ENCODE measurements at regions not wholly inside any gene's neighbourhood (a gene's known extent, or its start where the extent isn't known, plus 50 kb on each side); places are given as distances from the start of the nearest gene placed in this dataset.

DNA sequence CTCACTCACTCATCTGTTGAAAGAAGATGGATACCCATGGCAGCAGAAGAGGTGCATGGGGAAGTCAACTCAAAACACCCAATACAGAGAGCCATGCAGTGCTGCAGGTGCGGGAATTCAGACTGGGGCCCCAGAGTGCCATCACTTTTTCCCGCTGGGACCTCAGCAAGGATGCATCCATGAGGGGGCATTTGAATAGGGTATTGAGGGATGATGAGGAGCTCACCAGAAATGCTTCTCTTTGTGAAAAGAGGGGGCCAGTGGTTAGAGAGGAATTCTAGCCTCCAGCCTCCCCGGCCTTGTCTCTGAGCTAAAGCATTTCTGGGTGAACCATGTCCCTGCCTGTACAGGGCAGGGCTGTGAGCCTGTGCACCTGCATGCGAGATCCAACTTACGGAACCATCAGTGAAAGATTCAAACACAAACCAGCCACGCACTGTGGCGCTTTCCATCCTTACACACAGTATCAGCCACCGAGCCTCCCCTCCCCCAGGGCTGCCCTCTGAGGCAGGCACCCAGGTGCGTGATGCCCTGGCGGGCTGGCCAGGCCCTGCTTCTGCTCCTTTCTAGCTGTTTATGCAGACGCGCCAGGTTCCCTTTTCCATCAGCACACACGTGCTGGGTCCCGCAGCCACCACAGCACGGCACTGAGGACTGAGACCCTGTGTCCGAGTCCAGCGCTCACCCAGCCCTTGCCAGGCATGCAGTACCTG is 1177.2 kb downstream of the BRD1 start:
- no peak for DNase-seq

DNA sequence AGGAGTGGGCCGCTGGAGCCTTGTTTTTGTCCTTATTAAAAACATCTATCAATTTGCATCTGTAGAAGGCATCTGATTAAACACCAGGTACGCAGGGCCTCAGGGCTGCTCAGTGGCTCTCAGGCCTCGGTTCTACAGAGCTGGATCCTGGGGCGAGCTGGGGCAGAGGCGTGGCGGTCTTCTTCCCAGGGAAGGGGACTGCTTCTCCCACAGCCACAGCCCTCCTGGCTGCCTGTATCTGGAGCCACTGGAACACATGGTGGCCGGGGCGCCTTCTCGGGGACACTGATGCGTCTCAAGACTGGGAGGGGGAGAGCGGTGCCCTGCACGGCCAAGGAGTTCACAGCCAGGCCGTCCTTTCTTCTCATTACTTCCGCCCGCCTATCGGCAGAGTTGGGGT is 1178.2 kb downstream of the BRD1 start:
- no peak for DNase-seq

DNA sequence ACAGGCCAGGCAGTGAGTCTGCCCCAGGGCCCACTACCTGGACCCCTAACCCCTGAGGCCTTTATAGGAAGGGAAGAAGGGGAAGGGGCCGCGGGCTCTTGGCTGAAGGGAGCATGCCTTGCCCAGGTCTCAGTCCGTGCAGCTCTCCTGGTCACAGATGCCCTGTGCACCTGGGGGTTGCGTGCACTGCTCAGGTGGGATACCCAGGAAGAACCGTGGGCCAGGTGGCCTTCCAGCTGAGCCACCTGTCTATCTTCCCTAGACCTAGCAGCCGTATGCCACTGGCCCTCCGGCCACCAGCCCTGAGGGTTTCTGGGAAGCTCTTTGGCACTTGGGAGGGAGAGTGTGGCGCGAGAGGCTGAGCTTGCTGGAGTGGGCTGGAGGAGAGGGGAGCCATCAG is 1178.6 kb downstream of the BRD1 start:
- DNase-seq: no peak

DNA sequence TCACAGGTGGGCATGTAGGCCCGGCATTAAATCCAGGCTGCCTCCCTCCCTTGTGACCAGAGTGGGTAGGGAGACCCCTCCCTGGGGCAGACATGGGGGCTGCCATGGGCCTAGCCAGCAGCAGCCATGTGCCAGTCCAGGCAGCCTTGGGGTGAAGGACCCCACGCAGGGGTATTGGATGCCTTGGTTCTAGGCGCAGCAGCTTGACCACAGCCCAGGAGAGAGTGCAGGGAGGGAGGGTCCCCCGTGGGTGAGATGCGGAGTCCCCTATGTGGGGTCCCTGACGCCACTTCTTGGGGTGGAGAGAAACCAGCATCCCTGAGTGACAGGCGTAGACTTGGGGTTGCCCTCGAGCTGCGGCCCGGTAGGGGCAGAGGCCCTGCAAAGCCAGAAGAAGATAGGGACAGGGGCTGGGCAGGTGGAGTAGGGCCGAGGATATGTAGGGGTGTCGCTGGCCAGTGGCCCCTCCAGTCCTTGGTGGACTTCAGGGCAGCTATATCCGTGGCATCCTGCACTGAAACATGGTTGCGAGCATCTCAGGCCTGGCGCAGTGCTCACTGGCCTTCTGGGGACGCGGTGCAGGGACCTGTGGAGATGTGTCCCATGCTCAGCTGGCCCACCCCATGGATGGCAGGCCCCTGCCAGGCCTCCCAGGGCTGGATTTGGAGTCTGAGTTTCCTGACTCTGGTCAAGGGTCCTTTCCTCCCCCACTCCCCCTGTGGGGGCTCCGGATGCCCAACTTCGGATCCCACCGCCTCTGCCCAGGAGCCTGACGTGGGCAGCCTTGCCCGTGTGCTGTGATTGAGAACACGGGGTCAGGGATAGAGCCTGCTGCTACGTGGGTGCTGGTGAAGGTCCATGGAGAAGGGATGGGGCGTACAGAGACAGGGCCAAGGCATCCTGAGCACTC is 1179.8 kb downstream of the BRD1 start:
- DNase-seq: no peak

DNA sequence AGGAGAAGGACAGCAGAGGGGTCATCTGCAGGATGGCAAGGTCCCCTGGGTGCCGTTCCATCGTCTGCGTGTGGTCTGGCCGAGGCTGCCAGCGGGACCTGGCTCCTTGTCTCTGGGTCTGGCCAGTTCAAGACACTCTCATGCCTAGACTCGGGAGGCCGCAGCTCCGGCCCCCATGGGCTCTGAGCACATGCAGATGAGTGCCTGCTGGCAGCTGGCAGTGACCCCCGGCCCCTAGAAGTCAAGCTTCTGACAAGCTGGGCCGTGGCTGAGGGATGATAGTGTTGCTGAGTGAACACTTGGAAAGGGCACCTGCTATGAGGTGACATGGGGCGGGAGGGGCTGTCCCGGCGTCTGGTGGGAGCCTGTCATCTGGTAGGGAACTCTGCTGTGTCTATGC is 1180.6 kb downstream of the BRD1 start:
- no peak for DNase-seq

DNA sequence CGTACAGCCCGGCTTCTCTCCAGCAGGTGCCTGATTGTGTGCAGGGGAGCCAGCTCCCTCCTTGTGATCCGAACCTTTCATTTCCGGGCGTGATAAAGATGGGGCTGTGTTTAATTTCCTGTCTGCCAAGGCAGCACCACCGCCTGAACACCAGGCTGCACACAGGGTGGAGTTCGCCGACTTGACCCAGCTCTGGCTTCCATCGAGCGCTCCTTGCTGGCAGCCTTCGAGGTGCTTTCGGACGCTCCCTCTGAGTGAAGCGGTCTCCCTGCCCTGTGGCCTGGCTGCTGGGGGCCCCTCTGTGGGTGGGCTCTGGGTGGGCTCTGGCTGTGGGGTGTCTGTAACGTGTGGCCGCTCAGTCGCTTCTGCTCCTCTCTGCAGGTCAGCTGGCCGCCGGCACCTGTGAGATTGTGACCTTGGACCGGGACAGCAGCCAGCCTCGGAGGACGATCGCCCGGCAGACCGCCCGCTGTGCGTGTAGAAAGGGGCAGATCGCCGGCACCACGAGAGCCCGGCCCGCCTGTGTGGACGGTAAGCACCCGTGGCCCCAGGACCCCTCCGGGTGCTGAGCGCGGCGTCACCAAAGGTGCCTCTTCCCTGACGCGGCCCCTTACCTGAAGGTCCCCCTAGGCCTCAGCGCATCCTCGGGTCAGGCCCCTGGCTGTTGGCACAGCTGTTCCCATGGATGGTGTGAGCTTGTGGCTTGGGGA is 1181.3 kb downstream of the BRD1 start:
- no peak for DNase-seq

DNA sequence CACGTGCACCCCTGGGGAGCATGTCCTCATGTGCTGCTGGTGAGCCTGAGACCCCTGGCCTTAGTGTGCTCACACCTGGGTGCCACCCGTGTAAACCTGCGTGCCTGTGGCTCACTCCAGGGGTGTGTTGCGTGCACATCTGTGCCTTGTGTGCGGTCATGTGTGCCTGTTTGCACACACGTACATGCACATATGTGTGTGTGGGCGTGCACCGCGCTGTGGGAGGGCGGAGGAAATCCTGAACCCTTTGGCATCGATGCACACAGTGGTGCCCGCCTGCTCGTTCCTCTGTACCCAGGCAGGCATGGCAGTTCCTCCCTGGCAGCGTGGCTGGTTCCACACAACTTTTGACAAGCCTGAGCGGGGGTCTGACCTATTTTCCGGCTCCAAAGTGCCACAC is 1181.9 kb downstream of the BRD1 start:
- no peak for DNase-seq

DNA sequence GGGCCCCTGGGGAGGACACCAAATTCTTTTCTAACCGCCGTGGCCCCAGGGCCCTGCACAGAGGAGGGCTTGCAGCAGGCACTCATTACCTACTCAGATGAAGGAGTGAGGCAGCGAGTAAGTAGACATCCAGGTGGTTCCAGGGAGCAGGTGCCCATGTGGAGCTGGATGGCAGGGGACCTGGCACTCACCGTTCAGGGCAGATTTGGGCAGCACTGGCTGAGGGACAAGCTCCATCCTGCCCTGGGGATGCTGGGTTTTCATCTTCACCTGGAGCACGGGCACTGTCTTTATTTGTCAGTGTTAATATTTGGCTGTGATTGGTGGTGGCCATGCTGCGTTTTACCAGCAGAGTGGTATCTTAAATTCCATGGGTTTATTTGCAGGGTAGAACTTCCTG is 1182.7 kb downstream of the BRD1 start:
- DNase-seq: no peak

DNA sequence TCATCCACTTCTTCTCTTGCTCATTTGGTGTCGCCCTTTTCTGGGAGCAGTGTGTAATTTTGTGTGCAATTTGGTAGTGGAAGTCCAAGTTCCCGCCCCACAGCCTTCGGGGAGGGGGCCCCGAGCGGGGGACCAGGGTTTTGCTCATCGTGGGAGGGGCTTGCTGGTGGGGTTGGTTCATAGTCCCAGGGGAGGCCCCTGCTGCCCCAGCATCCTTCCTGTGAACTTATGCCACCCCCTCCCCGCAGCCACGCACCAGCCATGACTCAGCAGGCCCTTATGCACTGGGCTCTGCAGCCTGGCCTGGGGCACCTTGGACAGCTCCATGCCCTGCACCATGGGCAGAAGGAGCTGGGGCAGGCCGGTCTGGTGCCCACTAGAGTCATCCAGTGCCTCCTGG is 1183.6 kb downstream of the BRD1 start:
- DNase-seq: peak; percentile 40

DNA sequence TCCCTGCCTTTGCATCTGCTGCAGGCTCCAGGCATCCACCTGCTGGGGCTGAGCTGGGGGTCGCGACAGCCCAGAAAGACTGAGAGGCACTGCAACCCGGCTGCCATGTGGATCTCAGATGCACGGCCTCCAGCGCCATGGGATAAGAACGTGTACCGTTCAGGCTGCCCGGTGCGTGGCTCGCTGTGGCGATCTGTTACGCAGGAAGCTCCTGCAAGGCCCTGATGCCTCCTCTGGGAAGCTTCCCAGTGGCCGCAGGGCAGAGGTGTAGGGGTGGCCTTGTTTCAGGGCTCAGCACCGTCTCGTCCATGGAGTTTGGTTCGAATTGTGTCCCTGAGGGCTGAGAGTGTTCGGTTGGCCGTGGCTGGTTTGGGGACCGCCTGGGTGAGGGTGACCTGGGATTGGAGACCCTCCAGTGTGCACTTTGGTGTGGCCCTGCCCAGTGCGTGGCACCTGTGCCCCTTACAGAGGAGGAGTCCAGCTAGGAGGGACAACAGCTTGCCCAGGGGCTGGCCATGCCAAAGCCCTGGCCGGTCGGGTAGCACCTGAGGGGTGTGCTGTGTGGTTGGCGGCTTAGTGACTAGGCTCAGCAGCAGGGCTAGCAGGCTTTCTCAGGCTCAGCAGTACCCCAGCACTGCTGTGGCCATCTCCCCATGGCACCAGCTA is 1184.5 kb downstream of the BRD1 start:
- no peak for DNase-seq

DNA sequence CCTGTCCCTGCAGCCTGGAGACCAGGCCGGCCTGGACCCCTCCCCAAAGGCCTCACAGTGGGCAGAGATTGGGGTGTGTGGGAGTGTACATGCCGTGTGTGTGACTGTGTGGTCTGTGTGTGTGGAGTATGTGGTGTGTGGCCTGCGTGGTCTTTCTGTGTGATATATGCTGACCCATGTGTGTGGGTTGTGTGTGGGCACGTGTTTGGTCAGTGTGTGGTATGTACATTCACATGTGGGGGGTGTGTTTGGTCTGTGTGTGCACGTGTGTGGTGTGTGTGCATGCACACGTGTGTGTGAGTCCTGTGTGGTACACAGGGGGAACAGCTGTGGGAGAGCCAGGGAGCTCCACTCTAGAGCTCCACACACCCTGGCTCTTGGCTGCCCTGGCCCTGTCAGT is 1185.1 kb downstream of the BRD1 start:
- no peak for DNase-seq

DNA sequence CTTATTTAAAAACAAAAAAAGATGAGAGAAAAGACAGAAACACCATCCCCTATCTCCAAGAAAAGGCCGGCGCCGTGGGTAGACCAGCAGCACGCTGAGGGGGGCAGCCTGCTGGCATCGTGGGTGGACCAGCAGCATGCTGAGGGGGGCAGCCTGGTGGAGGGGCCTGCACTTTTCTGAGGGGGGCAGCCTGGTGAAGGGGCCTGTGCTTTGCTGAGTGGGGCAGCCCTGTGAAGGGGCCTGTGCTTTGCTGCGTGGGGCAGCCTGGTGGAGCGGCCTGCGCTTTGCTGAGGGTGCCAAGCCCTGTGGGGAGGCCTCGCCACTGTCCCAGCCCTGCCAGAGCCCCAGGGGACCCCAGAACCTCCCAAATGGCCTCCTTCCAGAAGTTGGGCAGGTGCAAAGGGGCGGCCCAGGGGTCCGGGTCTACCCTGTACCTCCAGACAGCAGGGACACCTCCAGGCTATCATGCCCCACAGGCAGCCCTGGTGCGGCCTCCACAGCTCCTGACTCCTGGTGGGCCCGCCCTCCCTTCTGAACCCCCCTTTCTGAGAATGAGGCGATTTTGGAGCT is 1185.7 kb downstream of the BRD1 start:
- DNase-seq: no peak

DNA sequence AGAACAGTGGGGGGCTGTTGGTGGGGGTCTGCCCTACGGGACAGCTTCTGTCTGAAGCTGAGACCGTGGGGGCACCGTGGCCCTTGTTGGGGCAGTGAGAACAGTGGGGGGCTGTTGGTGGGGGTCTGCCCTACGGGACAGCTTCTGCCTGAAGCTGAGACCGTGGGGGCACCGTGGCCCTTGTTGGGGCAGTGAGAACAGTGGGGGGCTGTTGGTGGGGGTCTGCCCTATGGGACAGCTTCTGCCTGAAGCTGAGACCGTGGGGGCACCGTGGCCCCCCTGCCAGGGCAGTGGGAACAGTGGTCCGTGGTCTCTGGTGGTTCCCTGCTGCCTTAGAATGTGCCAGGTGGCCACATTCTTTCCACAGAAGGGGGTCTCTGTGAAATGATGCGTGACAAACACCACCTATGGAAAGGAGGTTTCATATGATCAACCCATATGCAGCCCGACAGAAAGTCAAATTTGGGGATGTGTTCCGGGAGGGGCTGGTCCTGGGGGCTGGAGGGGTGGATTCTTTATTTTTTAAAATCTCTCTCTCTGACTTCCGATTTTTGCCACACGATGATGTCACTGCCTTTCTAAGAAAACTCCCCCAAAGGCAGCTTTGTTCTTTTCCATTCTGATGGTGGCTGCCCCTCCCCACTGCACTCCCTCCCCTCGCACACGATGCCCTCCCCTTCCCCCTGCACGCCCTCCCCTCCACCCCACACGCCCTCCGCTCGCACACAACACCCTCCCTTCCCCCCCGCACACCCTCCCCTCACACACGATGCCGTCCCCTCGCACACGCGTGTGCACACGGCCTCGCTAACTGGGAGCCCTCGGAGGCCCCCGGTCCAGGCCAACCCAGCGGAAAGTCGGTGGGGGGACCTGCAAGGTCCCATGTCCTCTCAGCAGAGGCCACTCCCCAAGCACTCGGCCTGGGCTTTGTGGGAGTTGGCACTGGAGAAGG is 1186.5 kb downstream of the BRD1 start:
- peak; percentile 60 for DNase-seq

DNA sequence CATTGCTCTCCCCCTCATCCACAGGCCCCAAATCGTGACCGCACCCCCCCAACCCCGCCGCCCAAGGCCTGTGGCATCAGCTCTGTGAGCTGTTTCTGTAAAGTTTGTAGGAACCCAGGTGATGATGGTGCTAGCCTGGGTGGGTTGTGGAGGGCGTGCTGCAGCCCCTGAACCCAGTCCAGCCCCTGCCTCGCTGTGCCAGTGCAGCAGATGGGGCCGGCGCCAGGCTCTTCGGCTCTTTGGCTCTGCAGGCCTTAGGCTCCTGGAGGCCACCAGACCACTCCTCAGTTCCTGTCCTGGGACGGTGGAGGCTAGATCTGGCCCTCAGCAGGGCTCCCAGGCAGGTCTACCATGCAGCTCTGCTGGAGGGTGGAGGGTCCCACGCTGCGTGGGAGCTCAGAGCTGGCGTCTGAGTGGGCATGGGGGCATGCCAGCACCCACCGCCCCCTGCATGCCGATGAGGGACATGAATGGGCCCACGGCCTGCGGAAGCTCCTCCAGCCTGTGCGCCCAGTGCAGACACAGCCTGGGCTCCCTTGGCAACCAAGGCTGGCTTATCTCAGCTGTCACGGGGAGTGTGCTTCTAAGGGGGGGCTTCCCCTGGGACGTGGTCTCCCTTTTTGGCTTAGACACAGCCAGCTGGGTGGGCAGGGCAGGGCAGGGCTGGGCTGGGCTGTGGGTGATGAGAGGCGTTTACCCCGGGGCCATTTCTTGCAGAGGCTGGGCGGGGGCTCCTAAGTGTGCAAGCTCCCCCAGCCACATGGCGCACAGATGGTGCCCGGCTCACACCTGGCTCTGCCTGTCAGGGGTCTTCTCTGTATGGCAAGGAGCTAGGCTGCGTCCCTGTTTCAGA is 1187.6 kb downstream of the BRD1 start:
- DNase-seq: peak; percentile 65

DNA sequence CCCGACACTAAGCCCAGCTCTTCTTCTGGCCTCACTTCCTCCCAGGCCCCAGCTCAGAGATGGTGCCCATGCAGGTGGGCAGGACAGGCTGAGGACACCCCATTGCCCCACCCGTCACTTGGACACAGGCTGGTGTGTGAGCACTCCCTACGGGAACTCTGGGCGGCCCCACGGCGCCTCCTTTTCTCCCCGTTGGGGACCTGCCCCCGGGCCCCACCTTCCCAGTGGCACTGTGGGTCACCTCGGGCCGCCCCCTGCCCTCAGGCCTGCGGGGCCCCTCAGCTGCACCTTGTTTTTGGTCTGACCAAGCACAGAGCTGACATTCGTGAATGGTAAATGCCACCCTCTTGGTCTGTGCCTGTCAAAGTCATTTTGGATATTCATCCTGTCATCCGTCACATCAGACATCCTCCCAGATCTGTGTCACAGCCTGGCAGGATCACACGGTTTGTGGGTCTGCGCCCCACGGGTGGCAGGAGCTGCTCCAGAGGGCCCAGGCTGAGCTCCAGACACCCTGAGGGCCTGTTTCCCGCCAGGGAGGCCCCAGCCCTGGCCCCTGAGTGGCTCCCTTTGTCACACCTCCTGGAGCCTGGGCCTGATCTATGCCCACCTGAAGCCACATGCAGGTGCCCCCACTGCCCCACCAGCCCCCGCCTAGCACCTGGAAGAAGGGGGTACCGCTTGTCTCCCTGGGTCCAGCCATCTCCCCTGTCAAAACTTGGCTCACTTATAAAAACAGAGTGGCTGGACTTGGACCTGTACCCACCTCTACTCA is 1188.5 kb downstream of the BRD1 start:
- DNase-seq: no peak

DNA sequence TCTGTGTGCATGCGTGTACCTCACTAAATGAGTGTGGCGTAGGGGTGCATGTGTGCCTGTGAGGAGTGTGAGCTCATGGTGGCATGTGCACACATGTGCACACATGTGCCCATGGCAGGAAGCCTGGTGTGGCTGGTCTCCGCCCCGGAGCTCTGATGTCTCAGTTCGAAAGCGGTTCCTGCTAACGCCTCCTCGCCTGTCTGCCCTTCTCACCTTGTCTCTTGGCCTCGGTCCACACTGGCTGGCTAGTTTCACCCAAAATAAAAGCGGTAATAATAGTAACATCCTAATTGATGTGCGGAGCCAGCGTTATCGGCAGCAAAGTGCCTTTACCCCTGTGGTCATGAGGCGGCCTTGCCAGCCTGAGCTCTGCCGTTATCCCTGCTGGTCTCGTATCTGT is 1190.4 kb downstream of the BRD1 start:
- DNase-seq: no peak

DNA sequence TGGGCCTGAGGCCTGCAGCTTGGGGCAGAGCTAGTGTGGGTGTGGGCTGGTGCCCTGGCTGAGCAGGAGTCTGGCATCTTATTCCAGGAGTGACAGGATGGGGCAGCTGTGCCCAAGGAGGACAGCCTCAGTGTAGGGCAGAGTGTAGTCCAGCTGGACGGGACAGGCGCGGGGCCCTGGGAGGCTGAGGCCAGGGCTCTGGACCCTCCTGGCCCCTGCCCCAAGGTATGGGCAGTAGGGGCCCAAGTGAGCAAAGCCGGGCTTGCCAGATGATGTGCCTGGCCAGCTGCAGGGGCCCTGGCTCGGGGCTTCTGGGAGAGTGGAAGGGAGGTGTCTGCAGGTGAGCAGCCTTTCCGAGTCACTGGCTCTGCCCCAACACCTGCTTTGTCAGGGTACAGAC is 1190.9 kb downstream of the BRD1 start:
- DNase-seq: no peak

DNA sequence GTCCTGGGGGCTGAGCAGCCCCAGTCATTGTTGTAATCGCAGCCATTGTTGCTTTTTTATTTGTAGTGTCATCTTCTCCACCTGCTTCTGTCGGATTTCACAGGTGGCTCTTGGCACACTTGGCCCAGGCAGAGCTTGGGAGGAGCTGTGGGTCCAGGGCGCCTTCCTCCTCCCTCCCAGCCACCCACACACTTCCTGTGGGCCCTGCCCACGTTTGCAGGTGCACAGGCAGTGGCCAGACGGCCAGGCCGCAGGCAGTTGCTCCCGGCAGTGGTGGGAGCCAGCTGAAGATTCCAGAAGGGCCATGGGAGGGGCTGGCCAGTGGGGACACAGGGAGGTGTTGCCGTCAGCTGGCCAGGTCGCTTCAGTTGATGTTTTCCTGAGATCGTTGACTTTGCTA is 1191.9 kb downstream of the BRD1 start:
- DNase-seq: no peak

DNA sequence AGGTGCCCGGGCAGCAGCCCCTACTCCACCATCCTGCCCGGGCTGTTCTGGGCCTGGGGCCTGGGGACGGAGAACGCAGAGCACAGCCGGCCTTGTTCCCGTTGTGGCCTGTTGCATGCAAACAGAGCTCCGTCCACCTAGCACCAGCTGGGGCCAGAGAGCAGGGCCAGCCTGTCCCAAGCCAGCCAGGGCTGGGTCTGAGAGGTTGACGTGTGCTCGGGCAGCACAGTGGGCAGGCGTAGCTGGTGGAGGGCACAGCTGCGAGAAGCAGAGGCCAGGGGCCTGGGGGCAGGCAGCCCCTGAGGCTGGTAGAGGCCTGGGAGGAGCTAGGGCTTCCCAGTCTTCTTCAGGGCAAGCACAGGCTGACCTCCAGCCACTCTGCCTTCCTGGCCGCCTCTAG is 1192.6 kb downstream of the BRD1 start:
- no peak for DNase-seq

Data from femur (tissue), 1 donor.